ENCODE measurements at regions not wholly inside any gene's neighbourhood (a gene's known extent, or its start where the extent isn't known, plus 50 kb on each side); places are given as distances from the start of the nearest gene placed in this dataset.

DNA sequence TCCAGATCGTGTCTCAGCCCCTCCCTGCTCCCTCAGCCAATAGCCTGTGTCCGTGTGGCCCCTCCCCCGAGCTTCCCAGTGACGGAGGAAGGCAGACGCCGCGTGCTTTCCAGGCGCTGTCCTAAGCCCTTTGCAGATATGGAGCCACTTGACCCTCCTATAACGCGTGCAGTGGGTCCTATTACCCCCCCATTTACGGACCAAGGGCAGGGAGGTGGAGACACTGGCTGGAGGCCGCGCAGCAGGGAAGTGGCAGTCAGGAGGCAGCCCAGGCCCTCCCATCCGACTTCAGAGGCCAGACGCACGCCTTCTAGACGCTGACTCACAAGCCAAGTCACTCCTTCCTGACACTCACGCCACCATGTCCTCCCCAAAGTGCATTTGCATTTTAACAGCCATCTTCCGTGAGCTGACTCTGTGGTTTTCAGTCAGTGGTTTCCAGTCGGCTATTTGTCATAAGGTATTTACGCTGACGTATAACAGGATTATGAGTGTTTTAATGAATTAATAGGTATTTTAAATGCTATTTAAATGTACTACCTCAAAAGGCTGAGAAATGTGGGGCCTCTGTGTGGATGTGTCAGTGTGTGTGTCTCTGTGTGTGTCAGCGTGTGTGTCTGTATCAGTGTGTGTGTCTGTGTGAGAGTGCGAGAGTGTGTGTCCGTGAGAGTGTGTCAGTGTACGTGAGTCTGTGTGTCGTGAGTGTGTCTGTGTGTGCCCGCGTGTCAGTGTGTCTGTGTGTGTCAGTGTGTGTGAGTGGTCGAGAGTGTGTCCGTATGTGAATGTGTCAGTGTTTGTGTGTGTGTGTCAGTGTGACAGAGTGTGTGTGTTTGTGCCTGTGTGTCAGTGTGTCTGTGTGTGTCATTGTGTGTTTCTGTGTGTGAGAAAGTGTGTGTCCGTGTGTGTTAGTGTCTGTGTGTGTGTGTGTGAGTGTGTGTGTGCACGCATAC is 92.0 kb upstream of the INSIG1 start:
- no peak for TF ChIP-seq CTCF (IDR thresholded peaks at IDR 0.05; ENCODE audit: insufficient read depth, low read depth, low read length, missing control alignments)
- peak; percentile 91 for DNase-seq (ENCODE audit: low read depth)
- H3K4me3 ChIP-seq (ENCODE audit: low read length): peak overlapping the region; percentile 23

DNA sequence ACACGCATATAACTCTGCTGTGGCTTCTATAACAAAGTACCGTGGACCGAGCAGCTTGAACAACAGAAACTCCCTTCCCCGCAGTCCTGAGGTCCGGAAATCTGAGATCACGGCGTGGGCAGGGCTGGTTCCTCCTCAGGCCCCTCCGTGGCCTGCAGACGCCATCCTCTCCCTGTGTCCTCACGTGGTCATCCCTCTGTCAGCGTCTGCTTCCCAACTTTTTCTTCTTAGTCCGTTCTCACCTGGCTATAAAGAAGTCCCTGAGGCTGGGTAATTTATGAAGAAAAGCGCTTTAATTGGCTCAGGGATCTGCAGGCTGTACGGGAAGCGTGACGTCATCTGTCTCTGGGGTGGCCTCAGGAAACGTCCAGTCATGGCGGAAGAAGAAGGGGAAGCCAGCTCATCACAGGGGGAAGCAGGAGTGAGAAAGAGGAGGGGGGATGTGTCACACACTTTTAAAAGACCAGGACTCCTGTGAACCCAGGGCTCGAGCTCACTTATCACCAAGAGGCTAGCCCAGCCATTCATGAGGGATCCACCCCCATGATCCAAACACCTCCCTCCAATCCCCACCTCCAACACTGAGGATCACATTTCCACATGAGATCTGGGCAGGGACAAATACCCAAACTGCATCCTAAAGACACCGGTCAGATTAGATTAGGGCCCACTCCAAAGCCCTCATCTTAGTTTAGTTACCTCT is 91.2 kb upstream of the INSIG1 start:
- no peak overlapping the region for H3K4me3 ChIP-seq (ENCODE audit: low read length)
- no peak for TF ChIP-seq CTCF (IDR thresholded peaks at IDR 0.05; ENCODE audit: insufficient read depth, low read depth, low read length, missing control alignments)
- DNase-seq (ENCODE audit: low read depth): no peak

GRCh38 chr7:155207326-155208002 is 90.2 kb upstream of the INSIG1 start:
- DNase-seq (ENCODE audit: low read depth): no peak
- no peak overlapping the region for H3K4me3 ChIP-seq (ENCODE audit: low read length)

GRCh38 chr7:155208681-155209477 is 88.8 kb upstream of the INSIG1 start:
- no peak for DNase-seq (ENCODE audit: low read depth)
- no peak for TF ChIP-seq CTCF (IDR thresholded peaks at IDR 0.05; ENCODE audit: insufficient read depth, low read depth, low read length, missing control alignments)
- no peak overlapping the region for H3K4me3 ChIP-seq (ENCODE audit: low read length)

More at GRCh38 chr7:155207326-155208002, 90.2 kb upstream of the INSIG1 start:
- no peak for TF ChIP-seq CTCF (IDR thresholded peaks at IDR 0.05; ENCODE audit: insufficient read depth, low read depth, low read length, missing control alignments)

- no peak overlapping the region for H3K4me3 ChIP-seq (ENCODE audit: low read length)
- DNase-seq (ENCODE audit: low read depth): no peak
- no peak for TF ChIP-seq CTCF (IDR thresholded peaks at IDR 0.05; ENCODE audit: insufficient read depth, low read depth, low read length, missing control alignments)
These were observed 88.0 kb upstream of the INSIG1 start for GRCh38 chr7:155209478-155210319.
